ENCODE measurements at regions not wholly inside any gene's neighbourhood (a gene's known extent, or its start where the extent isn't known, plus 50 kb on each side); places are given as distances from the start of the nearest gene placed in this dataset.

GRCh38 chr4:175971388-175972179 lies 94.1 kb upstream of the WDR17 start:
- TF ChIP-seq CTCF (IDR thresholded peaks at IDR 0.05) (no peak), POLR2A (IDR thresholded peaks at IDR 0.05) (no peak)
